Fibroblast of lung (primary cell): ENCODE measurements at regions not wholly inside any gene's neighbourhood (a gene's known extent, or its start where the extent isn't known, plus 50 kb on each side); places are given as distances from the start of the nearest gene placed in this dataset.

ENCODE experiments used
- DNase-seq, 2 donors: peaks; one replicate each; pipeline versions ENCODE4 v3.0.0 to v3.0.0-alpha.2; 2010; ENCODE audit warnings: low read depth in 2 of 2
- H2AFZ ChIP-seq: 2 replicates; pipeline ENCODE4 v1.5.1; 2012; ENCODE audit warnings: low read length, control low read depth, inconsistent platforms
- H3K27ac ChIP-seq: 2 replicates; pipeline ENCODE4 v1.5.1; 2011; ENCODE audit warnings: low read length, control low read depth; ENCODE audit not compliant: insufficient read depth
- H3K27me3 ChIP-seq: 2 replicates; pipeline ENCODE4 v1.5.1; 2011; ENCODE audit warnings: mild to moderate bottlenecking, low read length; ENCODE audit not compliant: control insufficient read depth, insufficient read depth
- H3K36me3 ChIP-seq: 2 replicates; pipeline ENCODE4 v1.5.1; 2011; ENCODE audit warnings: low read length; ENCODE audit not compliant: control insufficient read depth, insufficient read depth
- H3K4me1 ChIP-seq: 2 replicates; pipeline ENCODE4 v1.5.1; 2011; ENCODE audit warnings: low read length; ENCODE audit not compliant: control insufficient read depth, insufficient read depth; ENCODE audit errors: extremely low read depth
- H3K4me2 ChIP-seq: 2 replicates; pipeline ENCODE4 v1.5.1; 2011; ENCODE audit warnings: low read length, control low read depth; ENCODE audit not compliant: insufficient read depth; ENCODE audit errors: extremely low read depth
- H3K4me3 ChIP-seq, 4 experiments: fragments of 200-600 bp in 1 of 4; sonication (generic) in 1 of 4; replicated peaks in 1 of 4; 2 replicates each; pipeline ENCODE4 v1.5.1; 2011 to 2016; ENCODE audit warnings: low read length in 4 of 4, low read depth in 3 of 4, mild to moderate bottlenecking in 3 of 4, control low read depth in 2 of 4, inconsistent platforms in 1 of 4, mixed read lengths in 1 of 4; ENCODE audit not compliant: insufficient read depth in 1 of 4; ENCODE audit errors: control extremely low read depth in 1 of 4
- H3K79me2 ChIP-seq: 2 replicates; pipeline ENCODE4 v1.5.1; 2012; ENCODE audit warnings: mild to moderate bottlenecking, low read length, inconsistent platforms; ENCODE audit not compliant: control insufficient read depth, insufficient read depth
- H3K9ac ChIP-seq: 2 replicates; pipeline ENCODE4 v1.5.1; 2011; ENCODE audit warnings: mild to moderate bottlenecking, low read length, control low read depth; ENCODE audit not compliant: insufficient read depth
- H3K9me3 ChIP-seq: 2 replicates; pipeline ENCODE4 v1.5.1; 2012; ENCODE audit warnings: low read depth, low read length; ENCODE audit not compliant: control insufficient read depth, insufficient read depth
- H4K20me1 ChIP-seq: 2 replicates; pipeline ENCODE4 v1.5.1; 2011; ENCODE audit warnings: low read length; ENCODE audit not compliant: control insufficient read depth, insufficient read depth; ENCODE audit errors: extremely low read depth
- EZH2 ChIP-seq: IDR thresholded peaks from 2 replicates; pipeline ENCODE4 v1.5.1; 2012; ENCODE audit warnings: low read length, control low read depth, mild to moderate bottlenecking; ENCODE audit errors: missing control alignments
- TF ChIP-seq, protein P1 (sequence below), 2 donors: IDR thresholded peaks in 1 of 2; conservative IDR thresholded peaks in 1 of 2; 1 replicate in 1 of 2; 2 replicates in 1 of 2; pipeline ENCODE4 v1.5.1; 2011 to 2012; ENCODE audit warnings: low read length in 2 of 2, control low read depth in 1 of 2, inconsistent platforms in 1 of 2, low read depth in 1 of 2, mild to moderate bottlenecking in 1 of 2

DNA sequence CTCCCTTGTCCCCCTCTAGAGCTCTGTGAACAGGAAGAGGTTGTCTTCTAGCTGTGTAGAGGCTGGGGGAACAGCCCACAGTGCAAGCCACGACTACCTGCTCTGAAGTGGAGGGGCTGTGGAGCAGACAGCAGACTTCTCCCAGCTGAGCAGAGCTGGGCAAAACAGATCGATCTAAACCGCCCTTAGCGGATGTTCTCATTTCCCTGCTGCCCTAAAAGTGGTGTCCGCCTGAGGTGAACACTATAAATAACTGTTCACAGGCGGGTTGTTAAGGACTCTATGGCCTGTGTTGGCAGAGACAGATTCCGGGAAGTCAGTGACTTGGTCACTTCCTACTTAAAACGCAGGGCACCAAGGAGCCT, 203.2 kb downstream of the RHOU start:
- no peaks in the 10 kb centered on the region for H3K79me2 ChIP-seq
- no peaks in the 10 kb centered on the region for H3K9me3 ChIP-seq
- H3K4me3 ChIP-seq = no peak overlapping the region
- no peak for DNase-seq
- H3K27ac ChIP-seq = no peak overlapping the region
- H3K36me3 ChIP-seq = no peaks in the 10 kb centered on the region
- H4K20me1 ChIP-seq = no peaks in the 10 kb centered on the region
- H2AFZ ChIP-seq = no peak overlapping the region
- no peaks in the 10 kb centered on the region for H3K4me1 ChIP-seq
- no peaks in the 10 kb centered on the region for H3K27me3 ChIP-seq
- TF ChIP-seq, protein P1, sequence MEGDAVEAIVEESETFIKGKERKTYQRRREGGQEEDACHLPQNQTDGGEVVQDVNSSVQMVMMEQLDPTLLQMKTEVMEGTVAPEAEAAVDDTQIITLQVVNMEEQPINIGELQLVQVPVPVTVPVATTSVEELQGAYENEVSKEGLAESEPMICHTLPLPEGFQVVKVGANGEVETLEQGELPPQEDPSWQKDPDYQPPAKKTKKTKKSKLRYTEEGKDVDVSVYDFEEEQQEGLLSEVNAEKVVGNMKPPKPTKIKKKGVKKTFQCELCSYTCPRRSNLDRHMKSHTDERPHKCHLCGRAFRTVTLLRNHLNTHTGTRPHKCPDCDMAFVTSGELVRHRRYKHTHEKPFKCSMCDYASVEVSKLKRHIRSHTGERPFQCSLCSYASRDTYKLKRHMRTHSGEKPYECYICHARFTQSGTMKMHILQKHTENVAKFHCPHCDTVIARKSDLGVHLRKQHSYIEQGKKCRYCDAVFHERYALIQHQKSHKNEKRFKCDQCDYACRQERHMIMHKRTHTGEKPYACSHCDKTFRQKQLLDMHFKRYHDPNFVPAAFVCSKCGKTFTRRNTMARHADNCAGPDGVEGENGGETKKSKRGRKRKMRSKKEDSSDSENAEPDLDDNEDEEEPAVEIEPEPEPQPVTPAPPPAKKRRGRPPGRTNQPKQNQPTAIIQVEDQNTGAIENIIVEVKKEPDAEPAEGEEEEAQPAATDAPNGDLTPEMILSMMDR (conservative IDR thresholded peaks at IDR 0.05 in 1 of 2, IDR thresholded peaks at IDR 0.05 in 1 of 2; ENCODE audit: low read depth in 1 of 2, low read length in 2 of 2) = no peak
- TF ChIP-seq EZH2 = no peak
- no peak overlapping the region for H3K4me2 ChIP-seq
- no peak overlapping the region for H3K9ac ChIP-seq

DNA sequence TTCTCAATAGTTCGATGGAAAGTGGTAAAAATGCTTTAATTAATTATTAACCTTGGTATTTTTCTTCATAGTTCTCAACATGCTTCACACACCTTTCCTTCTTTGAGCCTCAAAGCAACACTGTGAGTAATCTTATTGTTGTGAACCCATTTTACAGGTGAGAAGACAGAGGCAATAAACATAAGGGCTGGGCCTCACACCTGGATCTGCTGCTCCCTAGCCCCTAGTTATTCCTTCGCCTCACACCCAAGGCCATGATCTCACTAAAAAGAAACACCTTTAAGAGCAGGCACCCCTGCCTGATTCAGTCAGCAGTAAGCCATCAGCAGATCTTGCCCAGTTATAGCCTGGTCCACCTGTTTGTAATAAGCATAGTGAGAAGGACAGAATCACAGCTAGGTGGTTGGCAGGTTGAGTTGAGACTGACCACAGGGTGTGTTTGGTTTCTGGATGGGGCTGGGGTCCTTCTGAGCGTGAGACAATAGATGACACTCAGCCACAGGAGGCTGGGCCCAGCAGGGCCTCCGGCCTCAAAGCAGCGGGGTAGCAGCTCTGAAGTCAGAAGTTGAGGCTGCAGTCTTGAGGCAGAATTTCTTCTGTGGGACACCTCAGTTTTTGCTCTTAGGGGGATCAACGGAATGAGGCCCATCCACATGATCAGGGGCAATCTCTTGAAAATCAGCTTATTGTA, 203.9 kb downstream of the RHOU start:
- H3K36me3 ChIP-seq = no peaks in the 10 kb centered on the region
- no peak for TF ChIP-seq EZH2
- TF ChIP-seq, protein P1 (conservative IDR thresholded peaks at IDR 0.05 in 1 of 2, IDR thresholded peaks at IDR 0.05 in 1 of 2; ENCODE audit: low read depth in 1 of 2, low read length in 2 of 2) = no peak
- no peak overlapping the region for H3K9ac ChIP-seq
- H3K4me1 ChIP-seq = no peaks in the 10 kb centered on the region
- H3K27ac ChIP-seq = no peak overlapping the region
- no peak overlapping the region for H3K4me2 ChIP-seq
- DNase-seq = no peak
- H4K20me1 ChIP-seq = no peaks in the 10 kb centered on the region
- no peaks in the 10 kb centered on the region for H3K9me3 ChIP-seq
- no peak overlapping the region for H3K4me3 ChIP-seq
- H3K79me2 ChIP-seq = no peaks in the 10 kb centered on the region
- no peak overlapping the region for H2AFZ ChIP-seq
- no peaks in the 10 kb centered on the region for H3K27me3 ChIP-seq

DNA sequence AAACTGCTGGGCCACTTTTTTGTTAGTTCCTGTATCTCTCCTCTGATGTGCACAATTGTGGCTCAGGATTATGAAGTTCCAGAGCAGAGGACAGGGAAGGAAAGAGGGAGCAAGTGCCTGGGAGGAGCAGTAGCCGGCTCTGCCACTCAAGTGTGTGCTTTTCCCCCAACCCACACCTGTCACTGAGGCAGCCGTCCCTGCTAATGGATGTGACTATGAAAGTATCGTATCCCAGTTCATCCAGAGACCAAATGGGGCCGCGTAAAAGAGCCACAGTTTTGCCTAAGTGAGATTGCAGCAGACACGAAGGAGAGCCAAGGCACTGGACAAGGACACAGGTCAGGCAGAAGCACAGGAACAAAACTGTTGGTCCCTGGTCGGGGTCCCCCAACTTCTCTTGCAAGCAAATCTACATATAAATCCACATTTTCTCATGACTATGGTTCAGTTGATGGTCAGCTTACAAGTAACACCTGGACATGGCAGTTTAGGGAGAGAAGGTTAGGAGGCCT, 204.7 kb downstream of the RHOU start:
- Histone ChIP-seq H3K9ac (no peak overlapping the region), H2AFZ (no peak overlapping the region), H3K27ac (no peak overlapping the region), H3K27me3 (no peaks in the 10 kb centered on the region), H3K36me3 (no peaks in the 10 kb centered on the region), H3K4me3 (no peak overlapping the region), H3K9me3 (no peaks in the 10 kb centered on the region), H3K4me1 (no peaks in the 10 kb centered on the region), H3K4me2 (no peak overlapping the region), H4K20me1 (no peaks in the 10 kb centered on the region), H3K79me2 (no peaks in the 10 kb centered on the region)
- DNase-seq = no peak
- TF ChIP-seq EZH2 = no peak
- TF ChIP-seq, protein P1 (conservative IDR thresholded peaks at IDR 0.05 in 1 of 2, IDR thresholded peaks at IDR 0.05 in 1 of 2; ENCODE audit: low read depth in 1 of 2, low read length in 2 of 2) = no peak
